PC-3 (cell line): ENCODE measurements at regions not wholly inside any gene's neighbourhood (a gene's known extent, or its start where the extent isn't known, plus 50 kb on each side); places are given as distances from the start of the nearest gene placed in this dataset.
A peak's percentile ranks its signal among the peaks of the same experiment; 100 is the strongest.

Experiments
- ATAC-seq: fragments of 200-7000 bp; cut with Tn5 transposase; 2 replicates; pipeline ENCODE4 v1.9.1; 2020; ENCODE audit warnings: mild to moderate bottlenecking, moderate library complexity
- BruUV-seq: library from RNA; stranded (reverse); fragments of 400-500 nt; replicated peaks from 2 replicates; lab custom pipeline; 2021; lab: Mats Ljungman, UMichigan
- CTCF ChIA-PET: fragments of 300-600 bp; sonication (Branson Sonifier 250); formaldehyde crosslinking; loops from one replicate; lab custom pipeline; 2022; ENCODE audit warnings: antibody characterized with exemption; lab: Charles Lee
- POLR2A ChIA-PET: fragments of 300-600 bp; sonication (Branson Sonifier 250); formaldehyde crosslinking; loops from one replicate; lab custom pipeline; 2022; ENCODE audit warnings: antibody characterized with exemption; ENCODE audit not compliant: unreplicated experiment; lab: Charles Lee
- DNase-seq: peaks from one replicate; pipeline ENCODE4 v3.0.0-alpha.2; 2015
- H2AFZ ChIP-seq: fragments of 300-600 bp; sonication (generic); 2 replicates; pipeline ENCODE4 v1.6.0; 2016; ENCODE audit warnings: antibody characterized with exemption, low read length
- H3F3A ChIP-seq: fragments of 300-600 bp; sonication (generic); one replicate; pipeline ENCODE4 v1.6.0; 2017; ENCODE audit warnings: antibody characterized with exemption, low read length, control low read depth, mild to moderate bottlenecking; ENCODE audit not compliant: unreplicated experiment
- H3K27ac ChIP-seq: fragments of 300-600 bp; sonication (generic); 2 replicates; pipeline ENCODE4 v1.5.1; 2016; ENCODE audit warnings: mild to moderate bottlenecking, low read length
- H3K27me3 ChIP-seq: fragments of 300-600 bp; sonication (generic); 2 replicates; pipeline ENCODE4 v1.6.1; 2016; ENCODE audit warnings: low read length, mixed read lengths
- H3K36me3 ChIP-seq: fragments of 300-600 bp; sonication (generic); 2 replicates; pipeline ENCODE4 v1.6.1; 2016; ENCODE audit warnings: low read depth, mixed run types, low read length, mixed read lengths
- H3K4me1 ChIP-seq: fragments of 300-600 bp; sonication (generic); 2 replicates; pipeline ENCODE4 v1.5.1; 2016; ENCODE audit warnings: low read length; ENCODE audit not compliant: insufficient read depth
- H3K4me2 ChIP-seq: fragments of 300-600 bp; sonication (generic); 2 replicates; pipeline ENCODE4 v1.6.0; 2016; ENCODE audit warnings: low read length
- H3K4me3 ChIP-seq: fragments of 300-600 bp; sonication (generic); 2 replicates; pipeline ENCODE4 v1.5.1; 2016; ENCODE audit warnings: mild to moderate bottlenecking, low read length, mixed read lengths
- H3K79me2 ChIP-seq: fragments of 300-600 bp; sonication (generic); 2 replicates; pipeline ENCODE4 v1.6.1; 2017; ENCODE audit warnings: low read length, mixed read lengths
- H3K9ac ChIP-seq: fragments of 300-600 bp; sonication (generic); 2 replicates; pipeline ENCODE4 v1.6.0; 2016; ENCODE audit warnings: mild to moderate bottlenecking, low read length
- H3K9me2 ChIP-seq: fragments of 300-600 bp; sonication (generic); replicated peaks from 2 replicates; pipeline ENCODE4 v1.6.1; 2016; ENCODE audit warnings: mixed run types, low read length, mixed read lengths
- H3K9me3 ChIP-seq: fragments of 300-600 bp; sonication (generic); 2 replicates; pipeline ENCODE4 v1.6.1; 2016; ENCODE audit warnings: low read length, mixed read lengths
- H4K20me1 ChIP-seq: fragments of 300-600 bp; sonication (generic); 2 replicates; pipeline ENCODE4 v1.6.1; 2016; ENCODE audit warnings: low read length, mixed read lengths
- EZH2 ChIP-seq: fragments of 300-600 bp; sonication (generic); IDR thresholded peaks from one replicate; pipeline ENCODE4 v1.6.1; 2017; ENCODE audit warnings: antibody characterized with exemption, mild to moderate bottlenecking, low read length; ENCODE audit not compliant: unreplicated experiment
- EZH2phosphoT487 ChIP-seq: fragments of 300-600 bp; sonication (generic); IDR thresholded peaks from 2 replicates; pipeline ENCODE4 v1.6.1; 2018; ENCODE audit warnings: mild to moderate bottlenecking, antibody characterized with exemption, low read length, borderline replicate concordance
- intact Hi-C: fragments of 100-400 bp; cut with micrococcal nuclease; formaldehyde crosslinking; loops from 2 replicates; pipeline ENCODE4 v1.9.0; 2023
- TF ChIP-seq, protein P1 (sequence below): fragments of 300-600 bp; sonication (generic); conservative IDR thresholded peaks from 2 replicates; pipeline ENCODE4 v1.5.1; 2017; ENCODE audit warnings: antibody characterized with exemption, low read depth, mild to moderate bottlenecking, low read length

DNA sequence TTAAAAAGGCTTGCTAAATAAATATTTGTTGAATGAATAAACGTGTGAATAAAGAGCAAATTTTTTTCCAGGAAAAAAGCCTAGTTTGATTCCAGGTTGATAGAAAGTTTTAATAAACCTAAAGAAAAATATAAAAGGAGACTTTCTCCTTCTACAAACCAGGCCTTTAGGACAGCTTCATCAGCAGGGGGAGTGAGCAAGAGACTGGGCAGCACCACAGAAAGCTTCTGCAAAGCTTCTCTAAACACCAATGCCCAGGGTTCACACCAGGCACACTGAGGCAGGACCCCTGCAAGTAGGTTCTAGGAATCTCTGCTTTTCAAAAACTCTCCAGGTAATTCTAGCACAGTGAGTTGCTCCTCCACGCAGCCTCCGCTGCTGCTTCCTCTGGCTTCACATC, 66.4 kb upstream of the SEC61G start:
- Histone ChIP-seq H3K4me1 (peaks cover 41% of the 10 kb centered on the region), H3K36me3 (peaks cover 10% of the 10 kb centered on the region; the same call in 1 of the 2 replicates), H2AFZ (peak overlapping the region; percentile 57), H3K27ac (peak overlapping the region; percentile 83), H3K9me2 (no peaks in the 10 kb centered on the region), H3K9ac (peak overlapping the region; percentile 37; the same call in 1 of the 2 replicates), H3F3A (no peaks in the 10 kb centered on the region), H3K27me3 (no peaks in the 10 kb centered on the region), H3K4me3 (peak overlapping the region; percentile 45; the same call in 1 of the 2 replicates), H3K79me2 (no peaks in the 10 kb centered on the region), H4K20me1 (no peaks in the 10 kb centered on the region), H3K9me3 (no peaks in the 10 kb centered on the region), H3K4me2 (peak overlapping the region; percentile 79)
- BruUV-seq: no TSS peak
- ChIA-PET CTCF (no interaction called here), POLR2A (no interaction called here)
- no peak for DNase-seq
- intact Hi-C loops: loop anchor here (1.0 kb wide), 2 partner anchors 13 to 37 kb away; no protein-coding TSS in a partner anchor
- TF ChIP-seq EZH2 (no peak), EZH2phosphoT487 (no peak)
- TF ChIP-seq, protein P1, sequence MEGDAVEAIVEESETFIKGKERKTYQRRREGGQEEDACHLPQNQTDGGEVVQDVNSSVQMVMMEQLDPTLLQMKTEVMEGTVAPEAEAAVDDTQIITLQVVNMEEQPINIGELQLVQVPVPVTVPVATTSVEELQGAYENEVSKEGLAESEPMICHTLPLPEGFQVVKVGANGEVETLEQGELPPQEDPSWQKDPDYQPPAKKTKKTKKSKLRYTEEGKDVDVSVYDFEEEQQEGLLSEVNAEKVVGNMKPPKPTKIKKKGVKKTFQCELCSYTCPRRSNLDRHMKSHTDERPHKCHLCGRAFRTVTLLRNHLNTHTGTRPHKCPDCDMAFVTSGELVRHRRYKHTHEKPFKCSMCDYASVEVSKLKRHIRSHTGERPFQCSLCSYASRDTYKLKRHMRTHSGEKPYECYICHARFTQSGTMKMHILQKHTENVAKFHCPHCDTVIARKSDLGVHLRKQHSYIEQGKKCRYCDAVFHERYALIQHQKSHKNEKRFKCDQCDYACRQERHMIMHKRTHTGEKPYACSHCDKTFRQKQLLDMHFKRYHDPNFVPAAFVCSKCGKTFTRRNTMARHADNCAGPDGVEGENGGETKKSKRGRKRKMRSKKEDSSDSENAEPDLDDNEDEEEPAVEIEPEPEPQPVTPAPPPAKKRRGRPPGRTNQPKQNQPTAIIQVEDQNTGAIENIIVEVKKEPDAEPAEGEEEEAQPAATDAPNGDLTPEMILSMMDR: no peak; the same call in 1 of the 2 replicates
- peak; percentile 54 for ATAC-seq

DNA sequence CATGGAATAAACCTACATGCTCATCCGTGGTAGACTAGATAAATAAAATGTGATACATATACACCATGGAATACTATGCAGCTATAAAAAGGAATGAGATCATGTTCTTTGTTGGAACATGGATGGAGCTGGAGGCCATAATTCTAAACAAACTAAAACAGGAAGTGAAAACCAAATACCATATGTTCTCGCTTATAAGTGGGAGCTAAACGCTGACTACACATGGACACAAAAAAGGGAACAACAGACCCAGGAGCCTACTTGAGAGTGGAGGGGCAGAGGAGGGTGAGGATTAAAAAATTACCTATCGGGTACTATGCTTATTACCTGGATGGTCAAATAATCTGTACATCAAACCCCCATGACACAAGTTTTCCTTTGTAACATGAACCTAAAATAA, 68.7 kb upstream of the SEC61G start:
- H3K9ac ChIP-seq: no peak overlapping the region
- intact Hi-C loops: no loop called here
- H3K27ac ChIP-seq: no peak overlapping the region
- H4K20me1 ChIP-seq: no peaks in the 10 kb centered on the region
- ChIA-PET POLR2A (no interaction called here), CTCF (no interaction called here)
- H3K4me1 ChIP-seq: peaks cover 61% of the 10 kb centered on the region
- no peak overlapping the region for H2AFZ ChIP-seq
- no peaks in the 10 kb centered on the region for H3K79me2 ChIP-seq
- no peaks in the 10 kb centered on the region for H3K27me3 ChIP-seq
- DNase-seq (no peak), ATAC-seq (no peak)
- peaks cover 10% of the 10 kb centered on the region; the same call in 1 of the 2 replicates for H3K36me3 ChIP-seq
- no TSS peak for BruUV-seq
- TF ChIP-seq EZH2 (no peak), EZH2phosphoT487 (no peak)
- TF ChIP-seq, protein P1: no peak
- no peaks in the 10 kb centered on the region for H3K9me2 ChIP-seq
- H3K9me3 ChIP-seq: no peaks in the 10 kb centered on the region
- H3F3A ChIP-seq: peaks cover 5% of the 10 kb centered on the region
- no peak overlapping the region for H3K4me2 ChIP-seq
- H3K4me3 ChIP-seq: no peak overlapping the region

DNA sequence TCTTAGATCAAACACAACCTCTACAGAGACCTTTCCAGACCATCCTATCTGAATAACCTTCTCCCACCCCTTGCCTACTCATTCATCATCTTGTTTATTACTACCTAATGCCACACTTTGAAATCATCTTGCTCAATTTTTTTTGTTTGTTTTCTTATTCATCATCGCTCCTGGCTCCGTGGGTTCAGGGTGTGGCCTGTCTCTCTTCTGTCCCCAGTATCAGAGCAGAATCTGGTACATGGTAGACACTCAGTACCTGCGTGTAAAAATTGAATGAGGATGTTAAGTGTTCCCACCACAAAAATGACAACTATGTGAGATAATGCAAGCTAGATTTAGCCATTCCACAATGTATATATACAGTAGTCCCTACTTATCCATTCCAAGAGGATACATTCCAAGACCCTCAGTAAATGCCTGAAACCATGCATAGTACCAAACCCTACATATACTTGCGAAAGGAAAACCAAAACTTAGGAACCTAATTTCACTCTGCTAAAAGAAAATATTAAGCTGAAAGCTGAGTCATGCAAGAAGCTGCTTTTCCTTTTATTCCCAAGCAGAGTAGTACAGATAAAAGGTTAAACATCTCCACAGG, 72.1 kb upstream of the SEC61G start:
- Histone ChIP-seq H3K9me2 (no peaks in the 10 kb centered on the region), H4K20me1 (no peaks in the 10 kb centered on the region), H3K9me3 (no peaks in the 10 kb centered on the region), H3K79me2 (no peaks in the 10 kb centered on the region), H3F3A (peaks cover 5% of the 10 kb centered on the region), H3K27ac (peak overlapping the region; percentile 100), H2AFZ (no peak overlapping the region), H3K9ac (peak overlapping the region; percentile 90), H3K27me3 (no peaks in the 10 kb centered on the region), H3K4me1 (peaks cover 34% of the 10 kb centered on the region), H3K4me2 (peak overlapping the region; percentile 91), H3K4me3 (peak overlapping the region; percentile 60), H3K36me3 (peaks cover 10% of the 10 kb centered on the region; the same call in 1 of the 2 replicates)
- BruUV-seq: TSS peak; percentile 89
- TF ChIP-seq EZH2phosphoT487: no peak
- TF ChIP-seq EZH2: no peak
- TF ChIP-seq, protein P1: no peak
- ChIA-PET POLR2A (interaction anchor here (0.5 to 1.0 kb wide), 3 partner anchors 72 to 550 kb away, joined by 3 to 6 read pairs (median 3); partner anchors contain the start of gene SEC61G), CTCF (interaction anchor here (0.9 to 1.1 kb wide), 2 partner anchors 42 to 424 kb away, joined by 3 to 5 read pairs; no protein-coding TSS in a partner anchor)
- ATAC-seq (peak; percentile 80), DNase-seq (peak; percentile 91)
- intact Hi-C loops: loop anchor here (2.0 to 5.0 kb wide), 4 partner anchors 42 to 302 kb away; no protein-coding TSS in a partner anchor
